NCI-H1105 (cell line): ENCODE measurements at regions not wholly inside any gene's neighbourhood (a gene's known extent, or its start where the extent isn't known, plus 50 kb on each side); places are given as distances from the start of the nearest gene placed in this dataset.
"Not testable (repeated sequence)": the region's sequence is repeated elsewhere in the genome, so short reads cannot be mapped to it uniquely, and the experiment has no call there.

Experiments
- DNase-seq: peaks from one replicate; lab custom pipeline; 2025; lab: John Stamatoyannopoulos, UW

GRCh38 chr10:84571146-84571545, 242.8 kb downstream of the CCSER2 start:
- no peak for DNase-seq

GRCh38 chr10:84574102-84574501, 245.7 kb downstream of the CCSER2 start:
- no peak for DNase-seq

GRCh38 chr10:84581976-84582375, 253.6 kb downstream of the CCSER2 start:
- no peak for DNase-seq

DNA sequence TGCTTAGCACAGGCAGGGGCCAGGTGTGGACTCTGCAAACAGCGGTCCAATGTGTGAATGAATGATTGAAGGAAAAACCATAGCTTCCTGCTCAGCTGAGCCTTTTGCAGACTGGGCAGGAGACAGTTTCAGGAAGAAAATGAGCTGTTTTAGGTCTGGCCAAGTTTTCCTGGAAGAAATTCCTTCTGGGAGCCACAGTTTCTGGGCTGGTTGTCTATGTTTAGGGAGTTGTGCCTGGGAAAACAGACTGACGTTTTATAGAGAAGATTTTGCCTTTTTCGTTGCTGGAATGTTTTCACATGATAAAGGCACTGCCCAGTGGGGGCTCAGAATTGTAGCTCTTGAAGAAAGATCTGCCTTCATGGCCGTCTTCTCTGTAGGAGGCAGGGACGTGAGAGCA, 255.1 kb downstream of the CCSER2 start:
- no peak for DNase-seq

GRCh38 chr10:84587789-84588188, 259.4 kb downstream of the CCSER2 start:
- DNase-seq: no peak

DNA sequence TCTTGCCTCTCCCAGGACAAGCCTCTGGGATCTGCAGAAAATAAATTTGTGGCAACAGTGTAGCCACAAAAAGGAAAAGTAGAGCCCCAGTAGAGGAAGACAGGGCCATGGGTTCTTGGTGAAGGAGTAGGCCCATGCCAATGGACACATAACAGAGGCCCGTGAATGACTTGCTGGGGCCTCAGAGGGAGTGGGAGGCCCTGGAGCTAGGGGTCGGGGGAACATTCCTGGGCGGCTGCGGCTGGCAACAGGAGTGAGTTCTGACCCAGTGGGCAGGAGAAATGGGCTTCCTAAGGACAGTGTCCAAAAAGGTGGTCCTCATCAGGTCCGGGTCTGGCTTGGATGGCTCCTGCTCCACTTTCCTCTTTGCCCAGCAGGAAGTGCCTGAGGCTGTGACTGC, 260.0 kb downstream of the CCSER2 start:
- no peak for DNase-seq

DNA sequence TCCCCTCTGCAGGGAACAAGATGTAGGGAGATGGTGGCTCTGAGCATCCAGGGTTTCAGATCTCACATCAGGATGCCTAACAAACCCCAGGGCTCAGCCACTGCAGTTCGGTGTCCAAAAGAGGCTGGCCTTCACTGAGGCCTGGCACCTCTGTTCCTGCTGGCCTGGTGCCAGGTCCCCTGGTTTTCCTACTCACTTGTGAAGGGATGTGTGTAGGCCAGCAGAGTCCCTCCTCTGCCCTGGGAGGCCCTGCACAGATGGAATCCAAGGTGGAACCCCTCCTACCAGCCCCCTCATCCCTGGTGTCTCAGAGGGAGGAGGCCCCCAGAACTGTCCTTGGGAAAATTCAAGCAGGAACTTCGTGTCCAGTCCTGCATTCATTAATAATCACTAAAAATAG, 260.6 kb downstream of the CCSER2 start:
- DNase-seq: no peak

- no peak for DNase-seq
Measured at GRCh38 chr10:84589526-84590205, 261.3 kb downstream of the CCSER2 start.

DNA sequence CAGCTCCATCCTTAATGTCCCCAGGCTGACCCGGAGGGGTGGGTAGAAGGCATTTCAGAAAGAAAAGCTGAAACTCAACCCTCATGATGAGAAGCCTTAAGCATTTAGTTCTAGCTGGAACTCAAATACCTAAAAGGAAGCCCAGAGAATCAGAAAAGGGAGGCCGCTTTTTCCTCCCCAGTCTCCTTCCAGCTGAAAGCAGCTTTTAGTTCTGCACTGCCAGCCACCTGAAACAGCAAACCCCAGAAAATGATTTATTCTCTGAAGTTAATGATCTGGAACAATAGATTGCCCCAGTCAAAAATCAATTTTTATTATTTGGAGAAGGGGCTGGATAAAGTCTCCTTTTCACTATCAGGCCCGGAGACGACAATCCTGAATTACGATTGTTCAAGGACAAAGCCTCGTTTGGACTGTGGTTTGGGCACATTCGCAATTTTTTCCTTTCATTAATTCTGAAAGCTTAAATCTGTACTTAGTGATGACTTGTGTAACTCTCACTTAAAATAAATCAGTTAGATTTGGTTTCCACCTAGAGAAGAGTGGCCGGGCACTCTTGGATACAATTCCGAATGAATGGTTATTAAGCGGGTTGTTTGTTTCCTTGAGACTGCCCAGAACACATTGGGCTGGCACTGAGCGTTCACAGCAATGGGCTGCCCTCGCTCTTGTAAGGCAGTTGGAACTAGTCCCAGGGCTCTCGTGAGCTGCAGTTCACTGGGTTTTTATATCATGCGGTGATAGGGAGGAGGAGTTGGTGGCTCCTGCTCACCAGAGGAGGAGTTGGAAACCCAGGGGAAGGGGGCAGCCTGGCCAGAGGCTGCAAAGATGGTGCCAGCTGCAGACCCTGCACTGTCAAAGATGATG, 262.2 kb downstream of the CCSER2 start:
- DNase-seq: peak; percentile 62

DNA sequence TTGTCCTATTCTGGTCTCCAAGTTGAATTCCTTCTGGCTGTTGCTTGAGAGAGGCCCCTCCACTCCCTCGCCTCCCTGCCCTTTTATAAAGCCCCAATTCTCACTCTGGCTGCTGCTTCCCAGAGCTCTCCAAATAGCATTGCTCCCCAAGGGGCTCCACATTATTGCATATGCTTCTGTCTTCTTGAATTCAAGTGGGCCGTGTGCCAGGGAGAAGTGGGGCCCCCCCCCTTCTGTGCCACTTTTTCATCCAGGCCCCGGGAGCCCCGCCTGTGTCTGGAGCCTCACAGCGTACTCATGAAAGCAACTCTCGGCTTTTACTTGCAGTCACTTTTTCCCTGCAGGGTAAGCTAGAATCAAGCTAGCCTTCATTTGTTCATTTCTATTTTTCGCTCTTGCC, 265.1 kb downstream of the CCSER2 start:
- DNase-seq: no peak

- no peak for DNase-seq
Measured at GRCh38 chr10:84596585-84596984, 268.2 kb downstream of the CCSER2 start.

- DNase-seq: no peak
Measured at GRCh38 chr10:84599254-84599653, 270.9 kb downstream of the CCSER2 start.

DNA sequence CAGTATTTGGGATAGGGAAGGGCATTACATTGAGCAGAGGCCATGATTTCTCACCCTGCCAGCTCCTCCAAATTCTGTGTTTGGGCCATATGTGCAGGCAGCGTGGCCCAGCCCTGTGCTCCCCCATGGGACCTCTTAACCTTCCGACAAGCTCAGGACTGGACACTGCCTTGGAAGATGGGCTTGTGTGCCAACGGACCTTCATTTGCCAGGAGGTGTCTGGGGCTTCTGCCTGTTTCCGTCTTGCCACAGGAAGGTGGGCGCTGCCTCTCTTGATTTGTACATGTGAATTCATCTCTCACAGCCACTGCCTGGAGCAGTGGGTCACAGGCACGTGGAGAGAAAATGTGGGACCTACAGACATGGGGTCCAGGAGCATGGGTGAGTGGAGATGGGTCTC, 272.6 kb downstream of the CCSER2 start:
- no peak for DNase-seq

GRCh38 chr10:84602543-84602942, 274.2 kb downstream of the CCSER2 start:
- DNase-seq: not testable (repeated sequence)

DNA sequence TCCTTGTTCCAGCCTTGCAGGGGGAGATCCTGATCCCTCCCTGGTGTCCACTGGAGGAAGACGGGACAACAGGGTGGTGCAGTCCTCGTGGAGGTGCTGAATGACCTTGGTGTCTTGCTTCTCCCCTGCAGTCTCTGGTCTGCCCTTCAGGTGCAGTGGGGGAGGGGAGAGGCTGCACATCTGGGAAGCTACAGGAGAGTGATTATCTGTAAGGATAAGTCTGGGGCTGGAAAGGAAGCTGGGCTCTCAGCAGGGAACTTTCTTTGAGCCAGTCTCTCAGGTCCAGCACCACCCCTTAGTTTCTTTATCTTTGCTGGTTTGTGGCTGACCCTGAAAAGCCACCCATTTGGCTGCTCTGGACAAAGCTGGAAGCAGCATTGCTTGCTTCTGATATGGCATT, 275.6 kb downstream of the CCSER2 start:
- no peak for DNase-seq

DNA sequence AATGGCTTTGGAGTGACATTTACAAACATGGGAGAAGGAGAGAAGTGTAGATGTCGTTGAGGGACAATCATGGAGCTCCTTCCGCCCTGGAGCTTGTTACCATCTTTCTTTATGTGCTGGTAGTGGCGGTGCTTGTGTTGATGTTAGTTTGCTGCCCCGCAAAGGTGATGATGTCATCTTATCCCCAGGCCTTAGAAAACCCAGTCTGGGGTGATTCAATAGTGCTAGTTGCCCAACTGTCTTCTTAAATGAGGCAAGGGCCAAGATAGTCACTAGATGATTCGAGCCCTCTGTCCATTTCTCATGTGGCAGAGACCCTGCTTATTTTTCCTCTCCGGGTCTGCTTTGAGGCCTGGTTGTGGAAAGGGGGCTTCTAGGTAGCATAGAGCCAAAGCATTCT, 277.4 kb downstream of the CCSER2 start:
- DNase-seq: no peak

GRCh38 chr10:84606428-84606827, 278.0 kb downstream of the CCSER2 start:
- no peak for DNase-seq

DNA sequence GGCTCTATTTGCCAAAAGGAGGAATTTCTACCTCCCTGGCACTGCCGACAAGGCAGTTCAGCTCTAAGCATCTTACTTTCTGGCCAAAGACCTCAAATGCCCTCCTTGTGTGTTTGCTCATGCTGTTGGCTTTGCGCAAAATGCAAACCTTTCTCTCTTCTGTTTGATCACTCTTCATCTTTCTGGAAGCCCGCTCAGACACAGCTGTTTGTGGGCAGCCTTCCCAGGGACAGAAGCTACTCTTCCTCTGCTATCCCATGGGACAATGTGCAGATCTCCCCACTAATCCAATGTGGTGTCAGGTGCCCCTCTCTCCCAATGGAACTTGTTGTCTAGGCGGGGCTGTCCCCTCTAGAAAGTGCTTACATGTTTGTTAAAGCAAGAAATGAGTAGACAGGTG, 278.7 kb downstream of the CCSER2 start:
- no peak for DNase-seq

- no peak for DNase-seq
Measured at GRCh38 chr10:84607523-84607922, 279.1 kb downstream of the CCSER2 start.

DNA sequence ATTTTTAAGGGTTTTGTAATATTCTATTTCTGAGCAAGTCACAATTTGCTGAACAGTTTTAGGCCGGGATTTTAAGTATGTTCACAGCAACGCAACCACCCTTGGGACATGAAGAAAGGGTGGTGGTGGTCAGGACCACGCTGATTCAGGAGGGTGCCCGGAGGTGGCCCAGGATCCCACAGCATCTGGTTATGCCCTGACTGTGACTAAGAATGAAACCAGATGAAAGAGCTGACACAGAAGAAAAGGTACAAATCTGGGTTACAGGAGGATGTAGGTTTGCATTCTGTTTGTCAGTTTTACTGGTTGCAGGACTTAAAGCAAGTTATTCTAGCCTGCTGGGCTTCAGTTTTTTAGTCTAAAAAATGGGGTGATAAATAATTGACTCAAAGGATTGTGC, 279.7 kb downstream of the CCSER2 start:
- DNase-seq: no peak

- DNase-seq: no peak
Measured at GRCh38 chr10:84613336-84614021, 285.1 kb downstream of the CCSER2 start.

GRCh38 chr10:84626397-84627087, 298.2 kb downstream of the CCSER2 start:
- no peak for DNase-seq
